ENCODE measurements at regions not wholly inside any gene's neighbourhood (a gene's known extent, or its start where the extent isn't known, plus 50 kb on each side); places are given as distances from the start of the nearest gene placed in this dataset.

GRCh38 chr12:59066445-59066844 lies 146.1 kb upstream of the LRIG3 start:
- TF ChIP-seq CTCF (IDR thresholded peaks at IDR 0.05) (no peak), POLR2A (IDR thresholded peaks at IDR 0.05) (no peak)

Data from right lobe of liver (tissue), 4 donors.